ENCODE measurements at regions not wholly inside any gene's neighbourhood (a gene's known extent, or its start where the extent isn't known, plus 50 kb on each side); places are given as distances from the start of the nearest gene placed in this dataset.

- H3K27me3 ChIP-seq (ENCODE audit: insufficient read depth, low read length), result no peaks in the 10 kb centered on the region
- no peaks in the 10 kb centered on the region for H3K4me1 ChIP-seq (ENCODE audit: insufficient read depth, low read length, severe bottlenecking)
- H3K4me3 ChIP-seq (ENCODE audit: low read depth, low read length, poor library complexity, severe bottlenecking), result no peak overlapping the region
- no peaks in the 10 kb centered on the region for H3K9me3 ChIP-seq (ENCODE audit: low read length)
- no peak overlapping the region for H2AFZ ChIP-seq (ENCODE audit: low read length)
- no peak overlapping the region for H3K27ac ChIP-seq (ENCODE audit: low read depth, low read length, poor library complexity, severe bottlenecking)
- no peaks in the 10 kb centered on the region for H3K79me2 ChIP-seq (ENCODE audit: insufficient read depth, low read length)
- H3K4me2 ChIP-seq (ENCODE audit: low read length), result no peak overlapping the region
- no peaks in the 10 kb centered on the region for H3K36me3 ChIP-seq (ENCODE audit: insufficient read depth, low read length)
- H3K9me2 ChIP-seq (ENCODE audit: low read depth, low read length), result no peaks in the 10 kb centered on the region
- no peak overlapping the region for H3K9ac ChIP-seq (ENCODE audit: low read length)
- H3F3A ChIP-seq (ENCODE audit: insufficient read depth, low read length), result no peaks in the 10 kb centered on the region
- H4K20me1 ChIP-seq (ENCODE audit: insufficient read depth, low read length), result no peaks in the 10 kb centered on the region
- no peak for TF ChIP-seq CTCF (IDR thresholded peaks at IDR 0.05; ENCODE audit: low read length)
- no peak for TF ChIP-seq EZH2 (IDR thresholded peaks at IDR 0.05; ENCODE audit: borderline replicate concordance, low read length)
These were observed 93.6 kb downstream of the CNTN3 start for GRCh38 chr3:74520895-74521294.

- Histone ChIP-seq H3K9me2 (ENCODE audit: low read depth, low read length) (no peaks in the 10 kb centered on the region), H3K36me3 (ENCODE audit: insufficient read depth, low read length) (no peaks in the 10 kb centered on the region), H3K9me3 (ENCODE audit: low read length) (no peaks in the 10 kb centered on the region), H2AFZ (ENCODE audit: low read length) (no peak overlapping the region), H3K4me1 (ENCODE audit: insufficient read depth, low read length, severe bottlenecking) (no peaks in the 10 kb centered on the region), H3K4me2 (ENCODE audit: low read length) (no peak overlapping the region), H3K4me3 (ENCODE audit: low read depth, low read length, poor library complexity, severe bottlenecking) (no peak overlapping the region), H3K27ac (ENCODE audit: low read depth, low read length, poor library complexity, severe bottlenecking) (no peak overlapping the region), H3K27me3 (ENCODE audit: insufficient read depth, low read length) (no peaks in the 10 kb centered on the region), H3K9ac (ENCODE audit: low read length) (no peak overlapping the region), H3K79me2 (ENCODE audit: insufficient read depth, low read length) (no peaks in the 10 kb centered on the region), H4K20me1 (ENCODE audit: insufficient read depth, low read length) (no peaks in the 10 kb centered on the region), H3F3A (ENCODE audit: insufficient read depth, low read length) (no peaks in the 10 kb centered on the region)
- TF ChIP-seq EZH2 (IDR thresholded peaks at IDR 0.05; ENCODE audit: borderline replicate concordance, low read length), result no peak
- TF ChIP-seq CTCF (IDR thresholded peaks at IDR 0.05; ENCODE audit: low read length), result no peak
These were observed 95.8 kb downstream of the CNTN3 start for GRCh38 chr3:74518610-74519009.

- TF ChIP-seq CTCF (IDR thresholded peaks at IDR 0.05; ENCODE audit: low read length) (no peak), EZH2 (IDR thresholded peaks at IDR 0.05; ENCODE audit: borderline replicate concordance, low read length) (no peak)
- Histone ChIP-seq H3F3A (ENCODE audit: insufficient read depth, low read length) (no peaks in the 10 kb centered on the region), H3K9me2 (ENCODE audit: low read depth, low read length) (no peaks in the 10 kb centered on the region), H2AFZ (ENCODE audit: low read length) (no peak overlapping the region), H4K20me1 (ENCODE audit: insufficient read depth, low read length) (no peaks in the 10 kb centered on the region), H3K27ac (ENCODE audit: low read depth, low read length, poor library complexity, severe bottlenecking) (no peak overlapping the region), H3K4me1 (ENCODE audit: insufficient read depth, low read length, severe bottlenecking) (no peaks in the 10 kb centered on the region), H3K9me3 (ENCODE audit: low read length) (no peaks in the 10 kb centered on the region), H3K79me2 (ENCODE audit: insufficient read depth, low read length) (no peaks in the 10 kb centered on the region), H3K27me3 (ENCODE audit: insufficient read depth, low read length) (no peaks in the 10 kb centered on the region), H3K4me2 (ENCODE audit: low read length) (no peak overlapping the region), H3K4me3 (ENCODE audit: low read depth, low read length, poor library complexity, severe bottlenecking) (no peak overlapping the region), H3K36me3 (ENCODE audit: insufficient read depth, low read length) (no peaks in the 10 kb centered on the region), H3K9ac (ENCODE audit: low read length) (no peak overlapping the region)
These were observed 98.4 kb downstream of the CNTN3 start for GRCh38 chr3:74516019-74516418.
